HG03159 (cell line): ENCODE measurements at regions not wholly inside any gene's neighbourhood (a gene's known extent, or its start where the extent isn't known, plus 50 kb on each side); places are given as distances from the start of the nearest gene placed in this dataset.

Experiments
- ATAC-seq: cut with Tn5 transposase; IDR thresholded peaks from one replicate; pipeline ENCODE4 v1.9.1; 2021; ENCODE audit warnings: mild to moderate bottlenecking, moderate library complexity; ENCODE audit not compliant: unreplicated experiment

- no peak for ATAC-seq
Measured at GRCh38 chr10:85527616-85528317, 838.8 kb downstream of the GRID1 start.

DNA sequence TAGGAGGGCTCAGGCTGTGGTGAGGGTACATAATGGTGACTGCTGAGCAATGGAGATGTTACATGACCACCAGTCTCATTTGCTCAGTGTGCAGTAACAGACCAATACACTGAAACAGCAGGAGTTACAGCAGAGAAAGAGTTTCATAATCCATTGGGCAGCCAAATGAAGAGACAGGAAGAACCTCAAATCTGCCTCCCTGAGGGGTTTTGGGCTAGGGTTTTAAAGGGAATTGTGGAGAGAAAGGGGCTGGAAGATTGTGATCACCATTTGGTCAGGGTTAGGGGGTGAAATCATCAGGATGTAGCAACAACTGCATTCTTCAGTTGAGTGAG, 838.3 kb downstream of the GRID1 start:
- no peak for ATAC-seq

DNA sequence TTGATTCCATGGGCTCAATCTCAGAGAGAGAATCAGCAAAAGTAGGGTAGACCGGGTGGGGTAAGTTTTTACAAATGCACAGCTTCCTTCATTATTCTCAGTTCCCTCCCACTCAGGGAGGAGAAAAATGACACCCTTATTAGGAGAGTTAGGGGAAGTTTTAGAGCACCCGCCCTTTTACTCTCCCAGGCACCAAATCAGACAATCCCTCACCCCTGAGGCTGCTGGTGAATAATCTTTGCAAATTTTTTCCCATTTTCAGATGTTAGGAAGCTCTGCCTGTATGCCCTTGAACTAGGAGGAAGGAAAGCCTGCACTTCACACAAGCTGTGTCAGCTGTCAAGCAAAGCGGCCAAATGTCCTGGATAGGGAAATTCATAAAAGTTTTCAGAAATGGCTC, 834.9 kb downstream of the GRID1 start:
- no peak for ATAC-seq

DNA sequence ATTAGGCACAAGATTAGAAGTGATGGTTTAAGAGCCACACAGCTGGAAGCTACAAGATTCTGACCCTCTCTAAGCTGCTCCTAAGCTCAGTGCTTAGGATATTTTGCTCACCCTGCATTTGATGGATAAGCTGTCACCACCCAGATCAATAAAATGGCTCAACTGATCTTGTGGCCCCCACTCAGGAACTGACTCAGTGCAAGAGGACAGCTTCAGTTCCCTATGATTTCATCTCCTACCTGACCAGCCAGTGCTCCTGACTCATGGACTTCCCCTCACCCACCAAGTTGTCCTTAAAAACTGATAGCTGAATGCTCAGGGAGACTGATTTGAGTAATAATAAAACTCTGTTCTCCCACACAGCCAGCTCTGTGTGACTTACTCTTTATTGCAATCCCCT, 833.8 kb downstream of the GRID1 start:
- no peak for ATAC-seq

GRCh38 chr10:85535926-85536325, 830.7 kb downstream of the GRID1 start:
- ATAC-seq = no peak

- ATAC-seq = no peak
Measured at GRCh38 chr10:85537561-85537960, 829.0 kb downstream of the GRID1 start.

GRCh38 chr10:85538601-85539000, 828.0 kb downstream of the GRID1 start:
- ATAC-seq = no peak

GRCh38 chr10:85542152-85542551, 824.4 kb downstream of the GRID1 start:
- ATAC-seq = no peak

DNA sequence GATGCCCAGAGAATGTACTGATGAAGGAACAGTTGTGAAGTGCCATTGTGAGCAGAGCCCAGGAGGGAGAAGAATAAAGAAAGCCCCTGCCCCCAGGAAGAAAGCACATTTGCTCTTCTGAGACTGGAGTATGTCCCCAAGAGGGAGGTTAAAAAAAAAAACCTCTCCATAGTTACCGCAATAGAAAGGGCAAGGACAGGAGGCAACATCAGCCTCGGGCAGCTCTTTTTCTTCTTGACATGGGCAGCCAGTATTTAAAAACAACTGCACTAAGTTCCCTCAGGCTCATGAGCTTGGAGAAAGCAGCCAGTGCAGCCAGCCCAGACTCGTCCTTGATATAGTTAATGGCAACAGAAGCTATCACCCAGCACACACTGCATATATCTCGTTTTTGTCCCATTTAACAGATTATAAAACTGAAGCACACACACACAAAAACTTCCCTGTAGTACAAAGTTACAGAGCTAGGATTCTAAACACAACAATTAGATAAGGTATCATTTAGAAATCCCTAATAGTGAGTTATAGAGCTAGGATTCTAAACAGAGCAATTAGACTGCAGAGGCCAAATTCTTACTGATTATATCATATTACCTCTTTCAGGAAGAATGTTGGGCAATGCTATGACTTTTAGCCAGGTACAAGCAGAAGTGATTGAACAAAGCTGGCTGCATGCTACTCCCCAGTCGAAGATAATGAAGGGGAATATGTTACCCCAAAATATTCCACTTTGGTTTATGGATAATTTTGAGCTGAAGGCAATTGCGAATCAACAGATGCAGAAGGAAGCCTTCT, 823.5 kb downstream of the GRID1 start:
- ATAC-seq = no peak

DNA sequence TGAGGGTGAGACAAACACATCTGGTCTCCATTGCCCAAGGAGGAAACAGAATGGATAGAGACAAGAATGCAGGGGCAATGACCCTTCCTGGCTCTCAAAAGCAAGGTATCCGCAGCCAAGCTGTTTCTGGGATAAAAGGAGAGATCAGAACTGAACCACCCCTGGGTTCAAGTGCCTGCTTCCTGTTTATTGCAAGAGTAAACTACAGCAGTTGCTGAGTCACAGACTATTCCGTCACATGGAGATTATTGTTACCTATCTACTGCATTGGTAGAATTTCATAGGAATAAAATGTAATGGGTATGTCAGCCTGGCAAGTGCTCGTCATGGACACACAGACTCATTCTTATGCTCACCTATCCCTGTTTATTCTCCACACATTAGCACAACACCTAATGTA, 821.6 kb downstream of the GRID1 start:
- no peak for ATAC-seq

DNA sequence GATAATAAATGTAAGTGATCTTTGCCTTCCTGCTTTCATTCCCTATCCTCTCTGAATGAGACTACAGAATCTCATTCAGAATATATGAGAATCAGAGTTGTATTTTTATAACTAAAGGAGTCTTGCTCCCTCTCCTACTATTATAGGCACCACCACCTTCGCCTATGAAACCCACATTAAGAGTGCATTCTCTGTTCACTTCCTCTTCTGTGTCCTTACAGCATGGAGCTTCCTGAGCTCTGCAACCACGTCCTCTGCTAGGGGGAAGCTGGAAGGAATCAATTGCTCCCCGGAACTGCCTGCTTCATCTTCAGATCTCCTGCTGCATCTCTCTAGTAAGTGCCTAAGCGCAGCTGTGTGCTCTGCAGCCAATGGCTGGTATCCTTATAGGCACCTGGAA, 820.7 kb downstream of the GRID1 start:
- ATAC-seq = no peak

- no peak for ATAC-seq
Measured at GRCh38 chr10:85547460-85548023, 819.1 kb downstream of the GRID1 start.

DNA sequence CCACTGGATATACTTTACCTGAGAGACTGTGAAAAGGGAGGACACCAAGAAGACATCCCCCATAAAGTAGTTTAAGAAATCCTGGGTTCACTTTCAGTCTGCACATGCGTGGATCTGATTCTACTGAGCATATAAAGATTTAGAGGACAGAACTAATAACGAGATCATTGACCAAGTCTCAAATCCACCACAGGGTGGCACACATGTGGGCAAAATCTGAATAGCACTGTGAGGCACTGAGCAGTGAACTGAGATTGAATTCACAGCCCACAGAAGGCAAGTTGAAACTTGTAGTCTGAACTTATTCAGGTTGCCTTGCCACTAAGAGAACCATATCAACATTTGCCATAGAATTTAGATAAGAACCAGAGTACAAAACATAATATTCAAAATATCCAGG, 818.6 kb downstream of the GRID1 start:
- ATAC-seq = peak; percentile 86
